HFF-Myc (cell line): ENCODE measurements at regions not wholly inside any gene's neighbourhood (a gene's known extent, or its start where the extent isn't known, plus 50 kb on each side); places are given as distances from the start of the nearest gene placed in this dataset.
"Not testable (repeated sequence)": the region's sequence is repeated elsewhere in the genome, so short reads cannot be mapped to it uniquely, and the experiment has no call there.

ENCODE experiments used
- DNase-seq: peaks from one replicate; pipeline ENCODE4 v3.0.0-alpha.2; 2011; ENCODE audit warnings: low read depth; ENCODE audit errors: extremely low read depth
- H3K4me3 ChIP-seq: replicated peaks from 2 replicates; pipeline ENCODE4 v1.5.1; 2011; ENCODE audit warnings: low read depth, mild to moderate bottlenecking, control low read depth, low read length
- TF ChIP-seq, protein P1 (sequence below): IDR thresholded peaks from 2 replicates; pipeline ENCODE4 v1.5.1; 2012; ENCODE audit warnings: mild to moderate bottlenecking, low read depth, low read length, control low read depth; ENCODE audit errors: missing control alignments

GRCh38 chr19:30682146-30682998 lies 310.2 kb downstream of the ZNF536 start:
- no peak overlapping the region for H3K4me3 ChIP-seq
- no peak for DNase-seq
- TF ChIP-seq, protein P1, sequence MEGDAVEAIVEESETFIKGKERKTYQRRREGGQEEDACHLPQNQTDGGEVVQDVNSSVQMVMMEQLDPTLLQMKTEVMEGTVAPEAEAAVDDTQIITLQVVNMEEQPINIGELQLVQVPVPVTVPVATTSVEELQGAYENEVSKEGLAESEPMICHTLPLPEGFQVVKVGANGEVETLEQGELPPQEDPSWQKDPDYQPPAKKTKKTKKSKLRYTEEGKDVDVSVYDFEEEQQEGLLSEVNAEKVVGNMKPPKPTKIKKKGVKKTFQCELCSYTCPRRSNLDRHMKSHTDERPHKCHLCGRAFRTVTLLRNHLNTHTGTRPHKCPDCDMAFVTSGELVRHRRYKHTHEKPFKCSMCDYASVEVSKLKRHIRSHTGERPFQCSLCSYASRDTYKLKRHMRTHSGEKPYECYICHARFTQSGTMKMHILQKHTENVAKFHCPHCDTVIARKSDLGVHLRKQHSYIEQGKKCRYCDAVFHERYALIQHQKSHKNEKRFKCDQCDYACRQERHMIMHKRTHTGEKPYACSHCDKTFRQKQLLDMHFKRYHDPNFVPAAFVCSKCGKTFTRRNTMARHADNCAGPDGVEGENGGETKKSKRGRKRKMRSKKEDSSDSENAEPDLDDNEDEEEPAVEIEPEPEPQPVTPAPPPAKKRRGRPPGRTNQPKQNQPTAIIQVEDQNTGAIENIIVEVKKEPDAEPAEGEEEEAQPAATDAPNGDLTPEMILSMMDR: no peak

- no peak overlapping the region for H3K4me3 ChIP-seq
- no peak for DNase-seq
- TF ChIP-seq, protein P1: no peak
These were observed 309.2 kb downstream of the ZNF536 start for GRCh38 chr19:30681162-30682100.

- not testable (repeated sequence) for H3K4me3 ChIP-seq, DNase-seq
These were observed 308.2 kb downstream of the ZNF536 start for GRCh38 chr19:30680399-30680798.

DNA sequence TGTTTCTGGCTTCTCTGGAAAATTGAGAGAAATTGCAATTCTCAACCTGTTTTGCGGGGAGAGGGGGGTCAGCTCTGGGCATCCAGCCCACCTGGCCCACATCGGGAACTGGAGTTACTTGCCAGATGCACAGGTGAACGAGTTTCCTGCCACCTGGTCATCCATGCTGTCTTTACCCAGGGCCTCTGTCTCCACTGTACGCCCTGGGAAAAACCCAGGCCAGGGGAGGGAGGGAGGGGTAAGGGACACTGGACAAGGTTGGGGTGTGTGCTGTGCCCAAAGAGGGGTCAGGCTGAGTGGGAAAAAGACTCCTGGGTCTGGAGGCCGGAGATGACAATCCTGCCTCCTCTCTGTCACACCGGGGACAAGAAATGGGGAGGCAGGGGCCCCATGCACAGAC lies 307.6 kb downstream of the ZNF536 start:
- no peak for DNase-seq
- TF ChIP-seq, protein P1: no peak
- no peak overlapping the region for H3K4me3 ChIP-seq

DNA sequence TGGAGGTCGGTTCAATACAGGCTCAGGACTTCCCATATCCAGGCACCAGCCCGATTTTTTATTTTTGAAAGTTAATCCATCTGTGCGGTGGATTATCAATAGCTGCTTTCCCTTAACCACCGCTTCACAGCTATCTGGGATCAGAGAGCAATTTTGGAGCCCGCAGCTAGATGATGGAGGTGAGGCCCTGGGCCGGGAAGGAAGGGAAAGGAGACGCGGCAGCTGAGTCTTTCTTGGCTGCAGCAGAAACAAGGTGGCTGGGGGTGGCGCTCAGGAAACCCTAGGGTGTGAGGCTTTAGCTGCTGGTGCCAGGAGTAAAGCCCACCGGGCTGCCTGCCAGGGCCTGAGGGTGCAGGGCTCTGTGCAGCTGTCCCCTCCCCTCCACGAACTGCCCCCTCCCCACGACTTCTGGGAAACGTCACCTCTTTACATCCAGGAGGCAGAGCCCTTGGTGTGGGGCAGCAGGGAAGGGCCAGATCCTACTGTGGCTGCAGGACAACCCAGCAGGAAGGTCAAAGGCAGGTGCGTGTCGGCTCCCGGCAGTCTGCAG lies 307.0 kb downstream of the ZNF536 start:
- TF ChIP-seq, protein P1: no peak
- no peak for DNase-seq
- H3K4me3 ChIP-seq: no peak overlapping the region

GRCh38 chr19:30678168-30678567 lies 306.0 kb downstream of the ZNF536 start:
- H3K4me3 ChIP-seq: no peak overlapping the region
- no peak for DNase-seq
- TF ChIP-seq, protein P1: no peak

DNA sequence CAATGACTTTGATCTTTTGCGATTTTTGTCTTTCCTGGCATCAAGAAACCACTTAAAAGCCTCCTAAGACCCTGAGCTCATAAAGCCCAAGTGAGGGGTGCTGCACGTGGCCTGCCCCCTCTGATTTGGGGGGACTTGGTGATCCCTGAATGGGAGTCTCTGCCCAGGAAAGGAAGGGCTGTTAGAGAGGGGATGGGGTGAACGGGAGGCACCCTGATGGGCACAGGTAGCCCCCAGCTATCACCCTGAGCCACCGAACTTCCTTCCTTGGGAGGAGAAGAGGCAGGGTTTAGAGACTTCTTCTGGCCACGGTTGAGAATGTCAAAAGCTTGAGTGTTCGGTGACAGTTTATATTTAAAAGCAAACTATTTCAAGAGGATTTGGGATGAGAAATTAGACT lies 305.5 kb downstream of the ZNF536 start:
- H3K4me3 ChIP-seq: no peak overlapping the region
- no peak for DNase-seq
- TF ChIP-seq, protein P1: no peak
